Epithelial cell of proximal tubule (primary cell): ENCODE measurements at regions not wholly inside any gene's neighbourhood (a gene's known extent, or its start where the extent isn't known, plus 50 kb on each side); places are given as distances from the start of the nearest gene placed in this dataset.

Experiments used
- DNase-seq: peaks from one replicate; pipeline ENCODE4 v3.0.0-alpha.2; 2011; ENCODE audit warnings: low read depth
- H3K4me3 ChIP-seq: 2 replicates; pipeline ENCODE4 v1.5.1; 2011; ENCODE audit warnings: low read depth, mild to moderate bottlenecking, low read length
- CTCF ChIP-seq: conservative IDR thresholded peaks from 2 replicates; pipeline ENCODE4 v1.5.1; 2012; ENCODE audit warnings: low read depth, mild to moderate bottlenecking, low read length

DNA sequence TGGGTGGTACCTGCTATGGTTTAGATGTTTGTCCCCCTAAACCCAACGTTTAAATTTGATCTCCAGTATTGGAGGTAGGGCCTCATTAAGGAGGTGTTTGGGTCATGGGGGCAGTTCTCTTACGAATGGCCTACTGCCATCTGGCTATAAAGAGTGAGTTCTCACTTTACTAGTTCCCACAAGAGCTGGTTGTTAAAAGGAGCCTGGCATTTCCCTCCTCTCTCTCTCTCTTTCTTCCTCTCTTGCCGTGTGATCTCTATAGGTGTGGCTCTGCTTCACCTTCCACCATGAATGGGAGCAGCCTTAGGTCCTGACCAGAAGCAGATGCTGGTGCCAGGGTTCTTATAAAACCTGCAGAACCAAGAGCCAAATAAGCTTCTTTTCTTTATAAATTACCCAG is 193.2 kb upstream of the CDH6 start:
- no peak overlapping the region for H3K4me3 ChIP-seq
- no peak for DNase-seq
- TF ChIP-seq CTCF, result no peak

DNA sequence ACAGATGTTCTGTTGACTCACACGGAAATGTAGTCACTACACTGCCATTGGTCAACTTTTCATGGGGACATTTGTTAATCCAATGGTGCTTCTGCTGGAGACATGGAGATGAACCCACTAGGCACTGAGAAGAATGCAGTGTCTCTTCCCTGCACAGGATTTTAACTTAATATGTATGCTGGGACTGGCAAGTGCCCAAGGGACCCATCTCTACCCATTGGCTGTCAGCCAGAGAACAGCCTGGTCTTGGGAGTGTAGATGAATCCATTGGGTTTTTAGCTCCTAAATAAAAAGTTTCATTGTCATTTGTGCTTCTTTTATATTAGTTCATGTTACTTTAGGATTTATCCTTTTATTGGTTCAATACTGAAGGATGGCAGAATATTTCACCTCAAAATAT is 195.8 kb upstream of the CDH6 start:
- H3K4me3 ChIP-seq, result no peak overlapping the region
- DNase-seq, result no peak
- TF ChIP-seq CTCF, result no peak

GRCh38 chr5:30994902-30995301 is 198.6 kb upstream of the CDH6 start:
- TF ChIP-seq CTCF, result no peak

DNA sequence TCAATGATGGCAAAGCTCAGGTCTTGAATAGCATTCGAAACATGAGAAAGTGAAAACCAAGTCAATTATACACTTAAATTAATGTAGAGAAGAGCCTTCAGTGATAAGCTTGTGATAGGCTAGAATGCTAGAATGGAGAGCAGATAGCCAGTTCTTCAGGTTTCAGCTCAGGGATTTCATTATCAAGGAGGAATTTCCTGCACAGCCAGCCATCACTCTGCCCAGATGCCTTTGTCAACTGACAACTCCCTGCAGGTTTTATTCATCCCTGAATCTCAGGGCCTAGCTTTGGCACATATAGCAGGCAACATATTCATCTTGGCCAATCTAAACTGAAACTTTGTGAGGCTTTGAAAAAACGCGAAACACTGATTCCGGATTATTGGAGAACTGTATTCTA is 199.3 kb upstream of the CDH6 start:
- no peak overlapping the region for H3K4me3 ChIP-seq
- no peak for DNase-seq
- TF ChIP-seq CTCF, result no peak

More at GRCh38 chr5:30994902-30995301, 198.6 kb upstream of the CDH6 start:
- H3K4me3 ChIP-seq, result no peak overlapping the region
- DNase-seq, result no peak

GRCh38 chr5:30991462-30991861 is 202.0 kb upstream of the CDH6 start:
- no peak for TF ChIP-seq CTCF
- no peak for DNase-seq
- no peak overlapping the region for H3K4me3 ChIP-seq

GRCh38 chr5:30981576-30981975 is 211.9 kb upstream of the CDH6 start:
- DNase-seq, result no peak

GRCh38 chr5:30968971-30969370 is 224.5 kb upstream of the CDH6 start:
- no peak for TF ChIP-seq CTCF
- DNase-seq, result no peak

More at GRCh38 chr5:30981576-30981975, 211.9 kb upstream of the CDH6 start:
- H3K4me3 ChIP-seq, result no peak overlapping the region
- no peak for TF ChIP-seq CTCF

More at GRCh38 chr5:30968971-30969370, 224.5 kb upstream of the CDH6 start:
- no peak overlapping the region for H3K4me3 ChIP-seq
